Heart left ventricle (tissue), 13 donors: ENCODE measurements at regions not wholly inside any gene's neighbourhood (a gene's known extent, or its start where the extent isn't known, plus 50 kb on each side); places are given as distances from the start of the nearest gene placed in this dataset.

ENCODE experiments used
- POLR2A ChIP-seq, 2 donors: fragments of 450-650 bp; IDR thresholded peaks; one replicate each; pipeline ENCODE4 v1.6.1; 2017; ENCODE audit warnings: antibody characterized with exemption in 2 of 2, mild to moderate bottlenecking in 2 of 2, moderate library complexity in 2 of 2
- TF ChIP-seq, protein P1 (sequence below), 12 donors: fragments of 200-600 bp; sonication (generic) in 4 of 12; IDR thresholded peaks; one replicate each; pipeline versions ENCODE4 v1.5.0 to v1.8.0; 2018 to 2022; ENCODE audit warnings: antibody characterized with exemption in 12 of 12, mild to moderate bottlenecking in 5 of 12
- donor health status: ischemic (EF 13 %, LVEDD 7.1; RV severe dilation, severe dysfunction).
- donor health status: DM: no; HTN: yes; CAD: no.
- donor health status: DM: no; HTN: no; CAD: no.
- donor health status: ischemic (EF 25% LVEDD 6.9; RV normal size, moderate dysfunction).
- donor health status: ischemic (EF 25% LVEDD 5.7; RV mildly dilated, moderate dysfunction).
- donor health status: ischemic (EF 35%, LVEDD 5.7; RV mildly dilated, moderate dysfunction).
- donor health status: nonischemic (EF 11% LVEDD 7.7; RV severe dilation, severe dysfunction).
- donor health status: DM: yes; HTN: yes; CAD: no.
- donor health status: PGD.
- donor health status: ischemic (EF 29% LVEDD 5.4; RV normal size, mild dysfunction).
- donor health status: nonischemic (EF 23%, LVEDD 6.1; RV moderate dilation, normal function).

DNA sequence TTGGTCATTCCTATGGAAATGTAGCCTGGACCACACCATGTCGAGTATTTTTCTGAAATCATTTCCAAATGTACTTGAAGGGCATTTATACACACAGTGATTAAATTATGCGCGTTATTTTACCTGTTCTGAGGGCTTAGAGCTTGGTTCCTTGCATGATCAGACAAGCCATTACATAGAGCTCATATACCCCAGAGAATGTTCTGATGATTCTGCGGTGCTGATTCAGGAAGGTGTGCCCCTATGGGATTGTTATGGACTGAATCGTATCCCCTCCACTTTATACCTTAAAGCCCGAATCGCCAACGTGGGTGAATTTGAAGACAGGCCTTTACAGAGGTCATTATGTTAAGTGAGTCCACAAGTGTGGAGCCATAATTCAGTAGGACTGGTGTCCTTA, 848.9 kb downstream of the TRIML1 start:
- TF ChIP-seq, protein P1, sequence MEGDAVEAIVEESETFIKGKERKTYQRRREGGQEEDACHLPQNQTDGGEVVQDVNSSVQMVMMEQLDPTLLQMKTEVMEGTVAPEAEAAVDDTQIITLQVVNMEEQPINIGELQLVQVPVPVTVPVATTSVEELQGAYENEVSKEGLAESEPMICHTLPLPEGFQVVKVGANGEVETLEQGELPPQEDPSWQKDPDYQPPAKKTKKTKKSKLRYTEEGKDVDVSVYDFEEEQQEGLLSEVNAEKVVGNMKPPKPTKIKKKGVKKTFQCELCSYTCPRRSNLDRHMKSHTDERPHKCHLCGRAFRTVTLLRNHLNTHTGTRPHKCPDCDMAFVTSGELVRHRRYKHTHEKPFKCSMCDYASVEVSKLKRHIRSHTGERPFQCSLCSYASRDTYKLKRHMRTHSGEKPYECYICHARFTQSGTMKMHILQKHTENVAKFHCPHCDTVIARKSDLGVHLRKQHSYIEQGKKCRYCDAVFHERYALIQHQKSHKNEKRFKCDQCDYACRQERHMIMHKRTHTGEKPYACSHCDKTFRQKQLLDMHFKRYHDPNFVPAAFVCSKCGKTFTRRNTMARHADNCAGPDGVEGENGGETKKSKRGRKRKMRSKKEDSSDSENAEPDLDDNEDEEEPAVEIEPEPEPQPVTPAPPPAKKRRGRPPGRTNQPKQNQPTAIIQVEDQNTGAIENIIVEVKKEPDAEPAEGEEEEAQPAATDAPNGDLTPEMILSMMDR (IDR thresholded peaks at IDR 0.05), result no peak
- TF ChIP-seq POLR2A (IDR thresholded peaks at IDR 0.05), result no peak
